GM23338 (cell line): ENCODE measurements at regions not wholly inside any gene's neighbourhood (a gene's known extent, or its start where the extent isn't known, plus 50 kb on each side); places are given as distances from the start of the nearest gene placed in this dataset.

Source experiments
- ATAC-seq: fragments of 200-7000 bp; cut with Tn5 transposase; 3 replicates; pipeline ENCODE4 v1.9.1; 2020
- DNase-seq: peaks from one replicate; pipeline ENCODE4 v3.0.0-alpha.2; 2015; ENCODE audit warnings: low spot score
- H2AFZ ChIP-seq: fragments of 200-600 bp; sonication (generic); 2 replicates; pipeline ENCODE4 v1.8.0; 2016; ENCODE audit warnings: antibody characterized with exemption, mild to moderate bottlenecking, moderate library complexity
- H3F3A ChIP-seq: fragments of 200-600 bp; sonication (generic); replicated peaks from 2 replicates; pipeline ENCODE4 v1.8.0; 2017; ENCODE audit warnings: antibody characterized with exemption, mixed run types, low read depth
- H3K27ac ChIP-seq: fragments of 200-600 bp; sonication (generic); 2 replicates; pipeline ENCODE4 v1.6.1; 2016; ENCODE audit warnings: low read depth
- H3K27me3 ChIP-seq: fragments of 200-600 bp; sonication (generic); 2 replicates; pipeline ENCODE4 v1.8.0; 2016; ENCODE audit warnings: mild to moderate bottlenecking, mixed run types, moderate library complexity; ENCODE audit not compliant: insufficient read depth
- H3K36me3 ChIP-seq: fragments of 200-600 bp; sonication (generic); 2 replicates; pipeline ENCODE4 v1.8.0; 2016; ENCODE audit warnings: mild to moderate bottlenecking; ENCODE audit not compliant: insufficient read depth
- H3K4me1 ChIP-seq: fragments of 200-600 bp; sonication (generic); 2 replicates; pipeline ENCODE4 v1.8.0; 2016; ENCODE audit warnings: mild to moderate bottlenecking, moderate library complexity; ENCODE audit not compliant: insufficient read depth
- H3K4me2 ChIP-seq: fragments of 200-600 bp; sonication (generic); 2 replicates; pipeline ENCODE4 v1.7.1; 2017; ENCODE audit warnings: mixed run types
- H3K4me3 ChIP-seq: fragments of 200-600 bp; sonication (generic); 2 replicates; pipeline ENCODE4 v1.6.1; 2016; ENCODE audit warnings: mixed run types
- H3K79me2 ChIP-seq: fragments of 200-600 bp; sonication (generic); replicated peaks from 2 replicates; pipeline ENCODE4 v1.8.0; 2017; ENCODE audit warnings: mild to moderate bottlenecking; ENCODE audit not compliant: insufficient read depth
- H3K9me2 ChIP-seq: fragments of 200-600 bp; sonication (generic); 2 replicates; pipeline ENCODE4 v1.8.0; 2017; ENCODE audit not compliant: insufficient read depth
- H4K20me1 ChIP-seq: fragments of 200-600 bp; sonication (generic); replicated peaks from 2 replicates; pipeline ENCODE4 v1.8.0; 2017; ENCODE audit warnings: mild to moderate bottlenecking; ENCODE audit not compliant: insufficient read depth
- H3K27ac Mint-ChIP-seq: 2 replicates; pipeline ENCODE4 v1.8.0; 2020; ENCODE audit warnings: inconsistent platforms, mild to moderate bottlenecking, moderate library complexity, mixed read lengths
- H3K27me3 Mint-ChIP-seq: 3 replicates; pipeline ENCODE4 v1.8.0; 2022; ENCODE audit warnings: low read depth, mild to moderate bottlenecking, moderate library complexity, mixed read lengths, inconsistent platforms; ENCODE audit not compliant: insufficient read depth, poor library complexity
- H3K36me3 Mint-ChIP-seq: 3 replicates; pipeline ENCODE4 v1.8.0; 2021; ENCODE audit warnings: low read depth, mild to moderate bottlenecking, inconsistent platforms, moderate library complexity, mixed read lengths
- H3K4me1 Mint-ChIP-seq: 3 replicates; pipeline ENCODE4 v1.8.0; 2020; ENCODE audit warnings: mild to moderate bottlenecking, inconsistent platforms, mixed read lengths
- H3K4me3 Mint-ChIP-seq: 3 replicates; pipeline ENCODE4 v1.8.0; 2021; ENCODE audit warnings: moderate library complexity, mild to moderate bottlenecking, inconsistent platforms, mixed read lengths
- H3K9me3 Mint-ChIP-seq: 3 replicates; pipeline ENCODE4 v1.8.0; 2020; ENCODE audit warnings: moderate library complexity, mild to moderate bottlenecking, inconsistent platforms, mixed read lengths
- CREB1 ChIP-seq: fragments of 250-450 bp; sonication (Bioruptor Pico); IDR thresholded peaks from 2 replicates; pipeline ENCODE4 v1.5.0; 2020; ENCODE audit warnings: low read depth, mild to moderate bottlenecking, moderate library complexity
- EZH2 ChIP-seq: fragments of 200-600 bp; sonication (generic); IDR thresholded peaks from one replicate; pipeline ENCODE4 v1.8.0; 2017; ENCODE audit warnings: antibody characterized with exemption, mild to moderate bottlenecking, low read depth; ENCODE audit not compliant: unreplicated experiment
- EZH2phosphoT487 ChIP-seq: fragments of 200-600 bp; sonication (generic); IDR thresholded peaks from one replicate; pipeline ENCODE4 v1.8.1; 2018; ENCODE audit warnings: antibody characterized with exemption; ENCODE audit not compliant: unreplicated experiment
- JUNB ChIP-seq: IDR thresholded peaks from one replicate; pipeline ENCODE4 v1.6.1; 2016; ENCODE audit warnings: antibody characterized with exemption; ENCODE audit not compliant: unreplicated experiment
- NANOG ChIP-seq: IDR thresholded peaks from 2 replicates; pipeline ENCODE4 v1.6.1; 2016; ENCODE audit warnings: antibody characterized with exemption, borderline replicate concordance
- POLR2AphosphoS5 ChIP-seq: IDR thresholded peaks from 2 replicates; pipeline ENCODE4 v1.6.1; 2016; ENCODE audit warnings: antibody characterized with exemption, low read depth
- STAT1 ChIP-seq: IDR thresholded peaks from one replicate; pipeline ENCODE4 v1.6.1; 2016; ENCODE audit warnings: antibody characterized with exemption; ENCODE audit not compliant: unreplicated experiment
- ZNF114 ChIP-seq: fragments of 250-450 bp; sonication (Bioruptor Pico); IDR thresholded peaks from 2 replicates; pipeline ENCODE4 v1.5.0; 2020; ENCODE audit warnings: mild to moderate bottlenecking, moderate library complexity
- ZNF331 ChIP-seq: fragments of 250-450 bp; sonication (Bioruptor Pico); IDR thresholded peaks from 2 replicates; pipeline ENCODE4 v1.5.0; 2020; ENCODE audit warnings: low read depth, mild to moderate bottlenecking, moderate library complexity
- TF ChIP-seq, protein P1 (sequence below), 2 experiments: fragments of 200-600 bp in 1 of 2; sonication (generic) in 1 of 2; conservative IDR thresholded peaks; 2 replicates each; pipeline versions ENCODE4 v1.5.1 to v1.6.1; 2016 to 2017; ENCODE audit warnings: antibody characterized with exemption in 2 of 2, low read depth in 2 of 2, mild to moderate bottlenecking in 2 of 2, moderate library complexity in 1 of 2
- TF ChIP-seq, protein P2 (sequence below): fragments of 250-450 bp; sonication (Bioruptor Pico); IDR thresholded peaks from 2 replicates; pipeline ENCODE4 v1.5.0; 2020; ENCODE audit warnings: mild to moderate bottlenecking, moderate library complexity
- TF ChIP-seq, protein P3 (sequence below): IDR thresholded peaks from one replicate; pipeline ENCODE4 v1.6.1; 2018; ENCODE audit warnings: antibody characterized with exemption; ENCODE audit not compliant: unreplicated experiment
- TF ChIP-seq, protein P4 (sequence below): IDR thresholded peaks from 2 replicates; pipeline ENCODE4 v1.6.1; 2016; ENCODE audit warnings: antibody characterized with exemption

DNA sequence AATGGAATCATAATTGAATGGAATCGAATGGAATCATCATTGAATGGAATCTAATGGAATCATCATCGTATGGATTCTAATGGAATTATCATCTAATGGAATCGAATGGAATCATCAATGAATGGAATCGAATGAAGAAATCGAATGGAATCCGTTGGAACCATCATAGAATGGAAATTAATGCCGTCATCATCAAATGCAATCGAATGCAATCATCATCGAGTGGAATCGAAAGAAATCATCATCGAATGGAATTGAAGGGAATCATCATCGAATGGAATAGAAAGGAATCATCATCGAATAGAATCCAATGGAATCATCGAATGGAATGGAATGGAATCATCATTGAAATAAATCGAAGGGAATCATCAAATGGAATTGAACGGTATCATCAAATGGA, 217.2 kb downstream of the SHCBP1 start:
- no peaks in the 10 kb centered on the region for H3K4me1 ChIP-seq
- Mint-ChIP-seq H3K4me1 (no peaks in the 10 kb centered on the region), H3K36me3 (peaks cover 27% of the 10 kb centered on the region), H3K27ac (no peak overlapping the region), H3K9me3 (peaks cover 62% of the 10 kb centered on the region), H3K4me3 (no peak overlapping the region), H3K27me3 (peaks cover 7% of the 10 kb centered on the region)
- H3K27me3 ChIP-seq, result no peaks in the 10 kb centered on the region
- no peaks in the 10 kb centered on the region for H3F3A ChIP-seq
- H4K20me1 ChIP-seq, result no peaks in the 10 kb centered on the region
- H3K79me2 ChIP-seq, result no peaks in the 10 kb centered on the region
- TF ChIP-seq, protein P1, sequence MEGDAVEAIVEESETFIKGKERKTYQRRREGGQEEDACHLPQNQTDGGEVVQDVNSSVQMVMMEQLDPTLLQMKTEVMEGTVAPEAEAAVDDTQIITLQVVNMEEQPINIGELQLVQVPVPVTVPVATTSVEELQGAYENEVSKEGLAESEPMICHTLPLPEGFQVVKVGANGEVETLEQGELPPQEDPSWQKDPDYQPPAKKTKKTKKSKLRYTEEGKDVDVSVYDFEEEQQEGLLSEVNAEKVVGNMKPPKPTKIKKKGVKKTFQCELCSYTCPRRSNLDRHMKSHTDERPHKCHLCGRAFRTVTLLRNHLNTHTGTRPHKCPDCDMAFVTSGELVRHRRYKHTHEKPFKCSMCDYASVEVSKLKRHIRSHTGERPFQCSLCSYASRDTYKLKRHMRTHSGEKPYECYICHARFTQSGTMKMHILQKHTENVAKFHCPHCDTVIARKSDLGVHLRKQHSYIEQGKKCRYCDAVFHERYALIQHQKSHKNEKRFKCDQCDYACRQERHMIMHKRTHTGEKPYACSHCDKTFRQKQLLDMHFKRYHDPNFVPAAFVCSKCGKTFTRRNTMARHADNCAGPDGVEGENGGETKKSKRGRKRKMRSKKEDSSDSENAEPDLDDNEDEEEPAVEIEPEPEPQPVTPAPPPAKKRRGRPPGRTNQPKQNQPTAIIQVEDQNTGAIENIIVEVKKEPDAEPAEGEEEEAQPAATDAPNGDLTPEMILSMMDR (conservative IDR thresholded peaks at IDR 0.05; ENCODE audit: low read depth in 2 of 2), result no peak
- TF ChIP-seq JUNB (no peak), CREB1 (CRISPR knock-in tag) (no peak), ZNF114 (CRISPR knock-in tag) (no peak), NANOG (no peak), EZH2 (no peak), POLR2AphosphoS5 (no peak), EZH2phosphoT487 (no peak), STAT1 (no peak), ZNF331 (CRISPR knock-in tag) (no peak)
- TF ChIP-seq, protein P2, sequence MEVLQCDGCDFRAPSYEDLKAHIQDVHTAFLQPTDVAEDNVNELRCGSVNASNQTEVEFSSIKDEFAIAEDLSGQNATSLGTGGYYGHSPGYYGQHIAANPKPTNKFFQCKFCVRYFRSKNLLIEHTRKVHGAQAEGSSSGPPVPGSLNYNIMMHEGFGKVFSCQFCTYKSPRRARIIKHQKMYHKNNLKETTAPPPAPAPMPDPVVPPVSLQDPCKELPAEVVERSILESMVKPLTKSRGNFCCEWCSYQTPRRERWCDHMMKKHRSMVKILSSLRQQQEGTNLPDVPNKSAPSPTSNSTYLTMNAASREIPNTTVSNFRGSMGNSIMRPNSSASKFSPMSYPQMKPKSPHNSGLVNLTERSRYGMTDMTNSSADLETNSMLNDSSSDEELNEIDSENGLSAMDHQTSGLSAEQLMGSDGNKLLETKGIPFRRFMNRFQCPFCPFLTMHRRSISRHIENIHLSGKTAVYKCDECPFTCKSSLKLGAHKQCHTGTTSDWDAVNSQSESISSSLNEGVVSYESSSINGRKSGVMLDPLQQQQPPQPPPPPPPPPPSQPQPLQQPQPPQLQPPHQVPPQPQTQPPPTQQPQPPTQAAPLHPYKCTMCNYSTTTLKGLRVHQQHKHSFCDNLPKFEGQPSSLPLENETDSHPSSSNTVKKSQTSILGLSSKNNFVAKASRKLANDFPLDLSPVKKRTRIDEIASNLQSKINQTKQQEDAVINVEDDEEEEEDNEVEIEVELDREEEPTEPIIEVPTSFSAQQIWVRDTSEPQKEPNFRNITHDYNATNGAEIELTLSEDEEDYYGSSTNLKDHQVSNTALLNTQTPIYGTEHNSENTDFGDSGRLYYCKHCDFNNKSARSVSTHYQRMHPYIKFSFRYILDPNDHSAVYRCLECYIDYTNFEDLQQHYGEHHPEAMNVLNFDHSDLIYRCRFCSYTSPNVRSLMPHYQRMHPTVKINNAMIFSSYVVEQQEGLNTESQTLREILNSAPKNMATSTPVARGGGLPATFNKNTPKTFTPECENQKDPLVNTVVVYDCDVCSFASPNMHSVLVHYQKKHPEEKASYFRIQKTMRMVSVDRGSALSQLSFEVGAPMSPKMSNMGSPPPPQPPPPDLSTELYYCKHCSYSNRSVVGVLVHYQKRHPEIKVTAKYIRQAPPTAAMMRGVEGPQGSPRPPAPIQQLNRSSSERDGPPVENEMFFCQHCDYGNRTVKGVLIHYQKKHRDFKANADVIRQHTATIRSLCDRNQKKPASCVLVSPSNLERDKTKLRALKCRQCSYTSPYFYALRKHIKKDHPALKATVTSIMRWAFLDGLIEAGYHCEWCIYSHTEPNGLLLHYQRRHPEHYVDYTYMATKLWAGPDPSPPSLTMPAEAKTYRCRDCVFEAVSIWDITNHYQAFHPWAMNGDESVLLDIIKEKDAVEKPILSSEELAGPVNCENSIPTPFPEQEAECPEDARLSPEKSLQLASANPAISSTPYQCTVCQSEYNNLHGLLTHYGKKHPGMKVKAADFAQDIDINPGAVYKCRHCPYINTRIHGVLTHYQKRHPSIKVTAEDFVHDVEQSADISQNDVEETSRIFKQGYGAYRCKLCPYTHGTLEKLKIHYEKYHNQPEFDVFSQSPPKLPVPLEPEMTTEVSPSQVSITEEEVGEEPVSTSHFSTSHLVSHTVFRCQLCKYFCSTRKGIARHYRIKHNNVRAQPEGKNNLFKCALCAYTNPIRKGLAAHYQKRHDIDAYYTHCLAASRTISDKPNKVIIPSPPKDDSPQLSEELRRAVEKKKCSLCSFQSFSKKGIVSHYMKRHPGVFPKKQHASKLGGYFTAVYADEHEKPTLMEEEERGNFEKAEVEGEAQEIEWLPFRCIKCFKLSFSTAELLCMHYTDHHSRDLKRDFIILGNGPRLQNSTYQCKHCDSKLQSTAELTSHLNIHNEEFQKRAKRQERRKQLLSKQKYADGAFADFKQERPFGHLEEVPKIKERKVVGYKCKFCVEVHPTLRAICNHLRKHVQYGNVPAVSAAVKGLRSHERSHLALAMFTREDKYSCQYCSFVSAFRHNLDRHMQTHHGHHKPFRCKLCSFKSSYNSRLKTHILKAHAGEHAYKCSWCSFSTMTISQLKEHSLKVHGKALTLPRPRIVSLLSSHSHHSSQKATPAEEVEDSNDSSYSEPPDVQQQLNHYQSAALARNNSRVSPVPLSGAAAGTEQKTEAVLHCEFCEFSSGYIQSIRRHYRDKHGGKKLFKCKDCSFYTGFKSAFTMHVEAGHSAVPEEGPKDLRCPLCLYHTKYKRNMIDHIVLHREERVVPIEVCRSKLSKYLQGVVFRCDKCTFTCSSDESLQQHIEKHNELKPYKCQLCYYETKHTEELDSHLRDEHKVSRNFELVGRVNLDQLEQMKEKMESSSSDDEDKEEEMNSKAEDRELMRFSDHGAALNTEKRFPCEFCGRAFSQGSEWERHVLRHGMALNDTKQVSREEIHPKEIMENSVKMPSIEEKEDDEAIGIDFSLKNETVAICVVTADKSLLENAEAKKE (CRISPR knock-in tag), result no peak
- TF ChIP-seq, protein P3, sequence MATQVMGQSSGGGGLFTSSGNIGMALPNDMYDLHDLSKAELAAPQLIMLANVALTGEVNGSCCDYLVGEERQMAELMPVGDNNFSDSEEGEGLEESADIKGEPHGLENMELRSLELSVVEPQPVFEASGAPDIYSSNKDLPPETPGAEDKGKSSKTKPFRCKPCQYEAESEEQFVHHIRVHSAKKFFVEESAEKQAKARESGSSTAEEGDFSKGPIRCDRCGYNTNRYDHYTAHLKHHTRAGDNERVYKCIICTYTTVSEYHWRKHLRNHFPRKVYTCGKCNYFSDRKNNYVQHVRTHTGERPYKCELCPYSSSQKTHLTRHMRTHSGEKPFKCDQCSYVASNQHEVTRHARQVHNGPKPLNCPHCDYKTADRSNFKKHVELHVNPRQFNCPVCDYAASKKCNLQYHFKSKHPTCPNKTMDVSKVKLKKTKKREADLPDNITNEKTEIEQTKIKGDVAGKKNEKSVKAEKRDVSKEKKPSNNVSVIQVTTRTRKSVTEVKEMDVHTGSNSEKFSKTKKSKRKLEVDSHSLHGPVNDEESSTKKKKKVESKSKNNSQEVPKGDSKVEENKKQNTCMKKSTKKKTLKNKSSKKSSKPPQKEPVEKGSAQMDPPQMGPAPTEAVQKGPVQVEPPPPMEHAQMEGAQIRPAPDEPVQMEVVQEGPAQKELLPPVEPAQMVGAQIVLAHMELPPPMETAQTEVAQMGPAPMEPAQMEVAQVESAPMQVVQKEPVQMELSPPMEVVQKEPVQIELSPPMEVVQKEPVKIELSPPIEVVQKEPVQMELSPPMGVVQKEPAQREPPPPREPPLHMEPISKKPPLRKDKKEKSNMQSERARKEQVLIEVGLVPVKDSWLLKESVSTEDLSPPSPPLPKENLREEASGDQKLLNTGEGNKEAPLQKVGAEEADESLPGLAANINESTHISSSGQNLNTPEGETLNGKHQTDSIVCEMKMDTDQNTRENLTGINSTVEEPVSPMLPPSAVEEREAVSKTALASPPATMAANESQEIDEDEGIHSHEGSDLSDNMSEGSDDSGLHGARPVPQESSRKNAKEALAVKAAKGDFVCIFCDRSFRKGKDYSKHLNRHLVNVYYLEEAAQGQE, result no peak
- TF ChIP-seq, protein P4, sequence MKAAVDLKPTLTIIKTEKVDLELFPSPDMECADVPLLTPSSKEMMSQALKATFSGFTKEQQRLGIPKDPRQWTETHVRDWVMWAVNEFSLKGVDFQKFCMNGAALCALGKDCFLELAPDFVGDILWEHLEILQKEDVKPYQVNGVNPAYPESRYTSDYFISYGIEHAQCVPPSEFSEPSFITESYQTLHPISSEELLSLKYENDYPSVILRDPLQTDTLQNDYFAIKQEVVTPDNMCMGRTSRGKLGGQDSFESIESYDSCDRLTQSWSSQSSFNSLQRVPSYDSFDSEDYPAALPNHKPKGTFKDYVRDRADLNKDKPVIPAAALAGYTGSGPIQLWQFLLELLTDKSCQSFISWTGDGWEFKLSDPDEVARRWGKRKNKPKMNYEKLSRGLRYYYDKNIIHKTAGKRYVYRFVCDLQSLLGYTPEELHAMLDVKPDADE, result no peak
- H3K27ac ChIP-seq, result no peak overlapping the region
- no peak overlapping the region for H3K4me3 ChIP-seq
- DNase-seq (no peak), ATAC-seq (no peak)
- no peak overlapping the region for H2AFZ ChIP-seq
- no peak overlapping the region for H3K4me2 ChIP-seq
- 0 out of 2 replicates have a peak, but pooled peaks cover 3% of the 10 kb centered on the region for H3K36me3 ChIP-seq
- no peaks in the 10 kb centered on the region for H3K9me2 ChIP-seq
